ENCODE measurements at regions not wholly inside any gene's neighbourhood (a gene's known extent, or its start where the extent isn't known, plus 50 kb on each side); places are given as distances from the start of the nearest gene placed in this dataset.
"Not testable (repeated sequence)": the region's sequence is repeated elsewhere in the genome, so short reads cannot be mapped to it uniquely, and the experiment has no call there.

DNA sequence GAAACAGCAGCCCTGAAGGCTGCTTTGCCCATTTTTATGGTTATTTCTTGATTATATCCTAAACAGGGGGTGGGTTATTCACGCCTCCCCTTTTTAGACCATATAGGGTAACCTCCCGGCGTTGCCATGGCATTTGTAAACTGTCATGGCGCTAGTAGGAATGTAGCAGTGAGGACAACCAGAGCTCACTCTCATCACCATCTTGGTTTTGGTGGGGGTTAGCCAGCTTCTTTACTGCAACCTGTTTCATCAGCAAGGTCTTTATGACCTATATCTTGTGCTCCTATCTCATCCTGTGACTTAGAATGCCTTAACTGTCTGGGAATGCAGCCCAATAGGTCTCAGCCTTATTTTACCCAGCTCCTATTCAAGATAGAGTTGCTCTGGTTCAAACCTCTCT lies 136.2 kb downstream of the DIRAS2 start:
- TF ChIP-seq POLR2A (IDR thresholded peaks at IDR 0.05): not testable (repeated sequence)
- TF ChIP-seq, protein P1, sequence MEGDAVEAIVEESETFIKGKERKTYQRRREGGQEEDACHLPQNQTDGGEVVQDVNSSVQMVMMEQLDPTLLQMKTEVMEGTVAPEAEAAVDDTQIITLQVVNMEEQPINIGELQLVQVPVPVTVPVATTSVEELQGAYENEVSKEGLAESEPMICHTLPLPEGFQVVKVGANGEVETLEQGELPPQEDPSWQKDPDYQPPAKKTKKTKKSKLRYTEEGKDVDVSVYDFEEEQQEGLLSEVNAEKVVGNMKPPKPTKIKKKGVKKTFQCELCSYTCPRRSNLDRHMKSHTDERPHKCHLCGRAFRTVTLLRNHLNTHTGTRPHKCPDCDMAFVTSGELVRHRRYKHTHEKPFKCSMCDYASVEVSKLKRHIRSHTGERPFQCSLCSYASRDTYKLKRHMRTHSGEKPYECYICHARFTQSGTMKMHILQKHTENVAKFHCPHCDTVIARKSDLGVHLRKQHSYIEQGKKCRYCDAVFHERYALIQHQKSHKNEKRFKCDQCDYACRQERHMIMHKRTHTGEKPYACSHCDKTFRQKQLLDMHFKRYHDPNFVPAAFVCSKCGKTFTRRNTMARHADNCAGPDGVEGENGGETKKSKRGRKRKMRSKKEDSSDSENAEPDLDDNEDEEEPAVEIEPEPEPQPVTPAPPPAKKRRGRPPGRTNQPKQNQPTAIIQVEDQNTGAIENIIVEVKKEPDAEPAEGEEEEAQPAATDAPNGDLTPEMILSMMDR (IDR thresholded peaks at IDR 0.05): not testable (repeated sequence)

All from testis (tissue), 2 donors.